ENCODE measurements at regions not wholly inside any gene's neighbourhood (a gene's known extent, or its start where the extent isn't known, plus 50 kb on each side); places are given as distances from the start of the nearest gene placed in this dataset.
"Not testable (repeated sequence)": the region's sequence is repeated elsewhere in the genome, so short reads cannot be mapped to it uniquely, and the experiment has no call there.

DNA sequence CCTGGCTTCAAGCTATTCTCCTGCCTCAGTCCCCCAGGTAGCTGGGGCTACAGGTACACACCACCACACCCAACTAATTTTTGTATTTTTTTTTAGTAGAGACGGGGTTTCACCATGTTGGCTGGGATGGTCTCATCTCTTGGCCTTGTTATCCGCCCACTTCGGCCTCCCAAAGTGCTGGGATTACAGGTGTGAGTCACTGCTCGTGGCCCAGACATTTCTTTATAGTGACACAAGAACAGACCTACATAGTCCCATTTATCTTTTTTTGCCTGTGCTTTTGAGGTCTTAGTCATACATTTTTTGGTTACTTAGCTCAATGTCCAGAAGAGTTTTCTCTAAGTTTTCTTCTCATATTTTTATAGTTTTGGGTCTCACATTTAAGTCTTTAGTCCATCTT is 247.4 kb downstream of the SYT10 start:
- DNase-seq (ENCODE audit: low read depth in 2 of 2): no peak

DNA sequence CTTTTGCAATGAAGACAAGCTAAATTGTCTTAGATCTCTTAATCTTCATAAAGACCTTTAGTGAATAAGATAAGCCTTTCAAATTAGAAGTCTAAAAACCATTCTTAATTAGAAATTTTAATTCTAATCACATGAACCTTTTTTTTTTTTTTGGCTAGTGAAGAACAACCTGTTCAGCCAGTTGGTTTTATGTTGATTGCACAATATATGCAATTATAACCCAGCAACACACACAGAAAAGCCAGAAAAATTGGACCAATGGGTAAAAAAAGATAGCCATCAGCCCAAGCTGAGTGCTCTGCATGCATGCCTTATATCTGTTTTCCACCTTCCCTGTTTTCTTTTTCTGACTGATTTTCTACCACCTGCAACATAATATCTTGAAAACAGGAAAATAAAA is 252.2 kb downstream of the SYT10 start:
- no peak for DNase-seq (ENCODE audit: low read depth in 2 of 2)

DNA sequence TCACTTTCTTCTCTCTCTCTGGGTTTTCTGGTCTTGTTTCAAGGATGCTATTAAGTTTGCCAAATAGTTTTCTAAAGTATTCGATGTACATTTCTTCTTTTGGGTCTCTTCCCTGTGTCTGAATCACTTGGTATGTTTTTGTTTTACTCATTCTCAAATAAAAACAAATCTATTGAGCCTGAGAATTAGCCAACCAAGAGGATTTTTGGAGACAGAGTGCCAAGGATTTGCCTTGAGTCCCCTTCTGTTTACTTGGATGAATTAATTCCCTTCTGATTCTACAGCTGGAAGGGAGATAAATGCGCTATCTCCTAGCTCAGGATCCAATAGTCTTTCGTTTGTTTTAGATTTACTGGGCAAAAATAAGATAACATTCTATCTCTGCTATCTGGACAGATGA is 255.5 kb downstream of the SYT10 start:
- no peak for DNase-seq (ENCODE audit: low read depth in 2 of 2)

DNA sequence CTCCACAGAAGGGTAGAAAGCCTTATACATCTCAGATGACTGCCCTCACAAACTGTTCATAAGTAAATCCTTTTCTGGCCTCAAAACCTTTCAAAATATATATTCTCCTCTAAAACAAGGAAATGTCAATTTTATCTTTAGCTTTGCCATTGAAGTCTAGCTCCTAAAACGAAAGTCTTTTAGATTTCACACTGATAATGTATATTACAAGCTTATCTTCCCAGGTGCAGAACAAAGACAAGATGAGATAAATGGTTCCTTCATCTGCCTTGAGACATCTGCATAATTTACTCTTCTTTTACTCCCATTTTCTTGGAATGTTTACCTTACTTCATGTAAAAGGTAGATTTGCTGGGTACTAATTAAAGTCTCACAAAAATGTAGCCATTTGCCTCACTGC is 257.1 kb downstream of the SYT10 start:
- DNase-seq (ENCODE audit: low read depth in 2 of 2): no peak

DNA sequence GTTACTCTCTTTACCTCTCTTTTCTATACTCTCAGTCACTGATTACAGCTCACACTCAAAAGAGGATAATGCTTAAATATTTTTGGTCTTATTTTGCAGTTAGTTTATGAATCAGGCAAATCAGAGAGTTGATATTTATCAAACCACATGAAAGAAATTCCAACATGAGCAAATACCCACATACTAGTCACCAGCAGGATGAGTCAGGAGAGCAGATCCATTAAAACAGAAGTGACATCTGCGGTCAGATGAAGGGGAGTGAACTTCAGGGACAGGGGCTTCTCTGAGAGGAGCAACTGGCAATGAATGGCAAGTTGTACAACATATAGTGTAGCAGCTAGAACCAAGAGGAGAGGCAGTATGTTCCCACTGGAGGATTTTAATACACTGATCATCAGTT is 258.7 kb downstream of the SYT10 start:
- DNase-seq (ENCODE audit: low read depth in 2 of 2): no peak

DNA sequence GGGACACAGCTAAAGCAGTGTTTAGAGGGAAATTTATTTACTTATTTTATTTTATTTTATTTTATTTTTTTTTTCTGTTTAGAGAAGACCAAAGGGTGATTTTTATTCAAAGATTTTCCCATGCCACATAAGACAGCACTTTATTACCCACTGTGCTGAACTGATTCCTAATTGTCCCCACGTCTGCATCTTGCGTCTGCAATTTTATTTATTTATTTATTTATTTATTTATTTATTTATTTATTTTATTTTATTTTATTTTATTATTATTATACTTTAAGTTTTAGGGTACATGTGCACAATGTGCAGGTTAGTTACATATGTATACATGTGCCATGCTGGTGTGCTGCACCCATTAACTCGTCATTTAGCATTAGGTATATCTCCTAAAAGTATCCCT is 269.7 kb upstream of the PKP2 start:
- DNase-seq (ENCODE audit: low read depth in 2 of 2): not testable (repeated sequence)

DNA sequence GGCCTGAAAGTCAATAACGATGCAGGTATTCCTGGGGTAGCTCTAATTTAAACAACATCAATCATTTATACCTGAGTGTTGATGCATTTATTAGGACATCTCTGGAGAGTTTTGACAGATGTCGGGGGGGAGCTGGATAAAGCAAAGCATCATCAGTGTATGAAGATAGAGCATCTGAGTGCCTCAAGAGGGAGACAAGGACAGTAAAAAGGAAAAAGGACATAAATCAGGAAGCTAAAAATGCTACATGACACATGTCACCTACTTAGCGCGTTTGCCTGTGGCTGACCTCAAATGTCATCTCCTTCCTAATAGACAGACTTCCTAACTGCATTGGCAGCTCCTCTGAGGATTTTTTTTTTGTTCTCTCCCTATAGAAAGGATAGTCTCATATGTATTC is 259.5 kb upstream of the PKP2 start:
- DNase-seq (ENCODE audit: low read depth in 2 of 2): no peak

DNA sequence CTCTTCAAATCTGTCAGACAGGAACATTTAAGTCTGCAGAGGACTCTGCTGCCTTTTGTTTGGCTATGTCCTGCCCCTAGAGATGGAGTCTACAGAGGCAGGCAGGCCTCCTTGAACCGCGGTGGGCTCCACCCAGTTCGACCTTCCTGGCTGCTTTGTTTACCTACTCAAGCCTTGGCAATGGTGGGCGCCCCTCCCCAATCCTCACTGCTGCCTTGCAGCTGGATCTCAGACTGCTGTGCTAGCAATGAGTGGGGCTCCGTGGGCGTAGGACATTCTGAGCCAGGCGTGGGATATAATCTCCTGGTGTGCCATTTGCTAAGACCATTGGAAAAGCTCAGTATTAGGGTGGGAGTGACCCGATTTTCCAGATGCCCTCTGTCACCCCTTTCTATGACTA is 250.7 kb upstream of the PKP2 start:
- not testable (repeated sequence) for DNase-seq (ENCODE audit: low read depth in 2 of 2)

DNA sequence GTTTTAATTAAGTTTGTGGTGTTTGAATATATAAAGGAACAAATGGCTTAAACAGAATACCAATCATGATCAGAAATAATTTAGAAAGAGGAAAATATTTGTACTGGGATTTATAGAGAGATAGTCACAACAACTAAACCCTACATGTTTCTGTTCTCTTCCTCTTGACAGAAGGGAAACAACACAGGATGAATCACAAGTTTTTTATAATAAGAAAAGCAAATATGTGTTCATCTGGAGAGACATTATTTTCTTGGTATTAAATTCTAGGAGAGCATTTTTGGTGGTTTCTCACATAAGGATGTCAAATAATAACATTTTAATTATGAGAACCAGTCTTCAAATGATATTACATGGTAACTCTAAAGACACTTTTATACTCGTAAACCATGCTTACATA is 232.9 kb upstream of the PKP2 start:
- no peak for DNase-seq (ENCODE audit: low read depth in 2 of 2)

DNA sequence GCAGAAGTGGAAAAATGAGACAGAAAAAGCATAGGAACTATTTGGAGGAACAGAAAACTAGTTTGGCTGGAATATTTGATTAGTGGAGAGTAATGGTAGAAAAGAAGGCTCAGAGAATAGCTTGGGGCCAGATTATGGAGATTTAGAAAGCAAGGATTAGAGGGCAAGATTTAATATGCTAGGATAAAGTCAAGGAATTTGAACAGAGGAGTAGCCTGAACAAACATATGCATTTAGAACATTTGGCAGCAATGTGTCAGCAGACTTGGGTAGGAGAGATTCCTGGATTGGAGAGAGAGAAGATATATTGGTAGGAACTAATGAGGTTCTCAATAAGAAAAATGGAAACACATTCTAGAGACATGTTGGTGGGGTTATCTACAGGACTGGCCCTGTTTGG is 229.2 kb upstream of the PKP2 start:
- no peak for DNase-seq (ENCODE audit: low read depth in 2 of 2)

DNA sequence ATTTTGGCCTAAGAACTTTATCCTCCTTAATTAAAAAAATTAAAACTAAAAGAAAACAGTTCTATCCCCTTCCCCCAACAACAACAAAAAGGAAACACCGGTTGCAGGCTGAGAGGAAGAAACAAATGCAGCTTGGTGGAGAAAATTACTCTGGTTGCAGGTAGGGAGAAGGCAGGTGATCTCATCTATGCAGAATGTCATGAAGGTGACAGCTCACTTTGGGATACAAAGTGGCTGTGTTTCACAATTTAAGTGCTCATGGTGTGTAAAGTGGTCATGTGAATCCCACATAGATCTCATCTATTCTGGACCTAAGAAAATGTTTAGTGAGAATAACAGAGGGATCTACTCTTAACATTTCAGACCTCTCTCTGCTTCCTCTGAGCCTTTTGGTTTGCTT is 219.7 kb upstream of the PKP2 start:
- no peak for DNase-seq (ENCODE audit: low read depth in 2 of 2)

DNA sequence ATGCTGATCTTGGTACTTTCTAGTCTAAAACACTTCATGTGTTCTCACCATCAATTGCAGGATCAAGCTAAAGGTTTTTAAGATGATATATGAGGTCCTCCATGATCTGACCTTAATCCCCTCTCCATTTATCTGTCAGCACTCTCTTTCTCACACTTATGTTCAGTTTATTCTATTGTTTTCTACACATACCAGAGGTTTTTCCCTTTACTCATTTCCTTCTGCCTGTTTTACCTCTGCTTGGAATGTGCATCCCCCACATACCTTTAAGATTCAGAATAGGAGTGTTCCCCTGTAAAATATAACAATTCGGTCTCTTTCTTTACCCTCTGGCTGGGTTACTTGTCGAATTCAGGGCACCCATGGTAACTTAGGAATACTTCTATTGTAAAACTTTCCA is 219.1 kb upstream of the PKP2 start:
- peak in 1 of 2 donors; percentile 6 for DNase-seq (ENCODE audit: low read depth in 2 of 2)

DNA sequence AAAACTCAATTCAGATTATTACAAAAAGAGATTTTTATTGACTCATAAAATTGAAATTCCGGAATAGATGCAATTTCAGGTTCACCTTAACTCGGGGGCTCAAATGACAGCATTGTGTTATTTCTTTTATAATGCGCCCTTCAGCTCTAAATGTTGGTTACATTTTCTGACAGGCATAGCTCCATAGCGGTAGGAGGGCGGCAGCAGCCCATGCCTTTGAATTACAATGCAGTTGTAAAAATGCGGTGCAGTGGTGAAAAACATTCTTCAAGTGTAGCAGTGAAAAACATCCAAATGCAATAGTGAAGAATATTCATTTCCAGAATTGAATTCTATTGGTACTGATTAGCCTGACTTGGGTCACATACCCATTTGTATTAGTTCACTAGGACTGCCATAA is 215.3 kb upstream of the PKP2 start:
- DNase-seq (ENCODE audit: low read depth in 2 of 2): no peak

DNA sequence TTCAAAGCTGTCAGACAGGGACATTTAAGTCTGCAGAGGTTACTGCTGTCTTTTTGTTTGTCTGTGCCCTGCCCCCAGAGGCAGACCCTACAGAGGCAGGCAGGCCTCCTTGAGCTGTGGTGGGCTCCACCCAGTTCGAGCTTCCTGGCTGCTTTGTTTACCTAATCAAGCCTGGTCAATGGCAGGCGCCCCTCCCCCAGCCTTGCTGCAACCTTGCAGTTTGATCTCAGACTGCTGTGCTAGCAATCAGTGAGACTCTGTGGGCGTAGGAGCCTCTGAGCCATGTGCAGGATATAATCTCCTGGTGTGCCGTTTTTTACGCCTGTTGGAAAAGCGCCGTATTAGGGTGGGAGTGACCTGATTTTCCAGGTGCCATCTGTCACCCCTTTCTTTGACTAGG is 211.2 kb upstream of the PKP2 start:
- not testable (repeated sequence) for DNase-seq (ENCODE audit: low read depth in 2 of 2)

DNA sequence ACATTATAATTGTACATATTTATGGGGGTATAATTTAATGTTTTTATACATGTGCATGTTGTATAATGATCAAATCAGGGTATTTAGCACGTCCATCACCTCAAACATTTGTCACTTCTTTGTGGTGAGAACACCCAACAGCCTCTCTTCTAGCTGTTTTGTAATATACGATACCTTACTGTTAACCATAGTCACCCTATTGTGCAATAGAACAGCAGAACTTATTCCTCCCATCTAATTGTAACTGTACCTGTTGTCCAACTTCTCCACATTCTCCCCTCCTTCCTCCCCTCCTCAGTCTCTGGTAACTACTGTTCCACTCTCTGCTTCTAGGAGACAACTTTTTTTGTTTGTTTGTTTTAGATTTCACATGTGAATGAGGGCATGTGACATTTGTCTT is 197.0 kb upstream of the PKP2 start:
- no peak for DNase-seq (ENCODE audit: low read depth in 2 of 2)

DNA sequence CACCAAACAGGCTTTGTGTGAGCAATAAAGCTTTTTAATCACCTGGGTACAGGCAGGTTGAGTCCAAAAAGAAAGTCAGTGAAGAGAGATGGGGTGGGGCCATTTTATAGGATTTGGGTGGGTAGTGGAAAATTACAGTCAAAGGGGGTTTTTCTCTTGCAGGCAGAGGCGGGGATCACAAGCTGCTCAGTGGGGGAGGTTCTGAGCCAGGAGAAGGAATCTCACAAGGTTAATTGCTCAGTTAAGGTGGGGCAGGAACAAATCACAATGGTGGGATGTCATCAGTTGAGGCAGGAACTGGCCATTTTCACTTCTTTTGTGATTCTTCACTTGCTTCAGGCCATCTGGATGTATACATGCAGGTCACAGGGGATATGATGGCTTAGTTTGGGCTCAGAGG is 191.3 kb upstream of the PKP2 start:
- DNase-seq (ENCODE audit: low read depth in 2 of 2): not testable (repeated sequence)

DNA sequence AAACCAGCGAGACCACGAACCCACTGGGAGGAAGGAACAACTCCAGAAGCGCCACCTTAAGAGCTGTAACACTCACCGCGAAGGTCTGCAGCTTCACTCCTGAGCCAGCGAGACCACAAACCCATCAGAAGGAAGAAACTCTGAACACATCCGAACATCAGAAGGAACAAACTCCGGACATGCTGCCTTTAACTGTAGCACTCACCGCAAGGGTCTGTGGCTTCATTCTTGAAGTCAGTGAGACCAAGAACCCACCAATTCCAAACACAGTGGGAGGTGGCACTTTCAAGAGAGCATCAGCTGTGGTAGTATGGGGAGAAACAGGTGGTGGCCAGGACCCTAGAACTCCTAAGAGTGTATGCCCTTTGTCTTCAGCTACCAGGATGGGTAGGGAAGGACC is 179.8 kb upstream of the PKP2 start:
- DNase-seq (ENCODE audit: low read depth in 2 of 2): not testable (repeated sequence)

DNA sequence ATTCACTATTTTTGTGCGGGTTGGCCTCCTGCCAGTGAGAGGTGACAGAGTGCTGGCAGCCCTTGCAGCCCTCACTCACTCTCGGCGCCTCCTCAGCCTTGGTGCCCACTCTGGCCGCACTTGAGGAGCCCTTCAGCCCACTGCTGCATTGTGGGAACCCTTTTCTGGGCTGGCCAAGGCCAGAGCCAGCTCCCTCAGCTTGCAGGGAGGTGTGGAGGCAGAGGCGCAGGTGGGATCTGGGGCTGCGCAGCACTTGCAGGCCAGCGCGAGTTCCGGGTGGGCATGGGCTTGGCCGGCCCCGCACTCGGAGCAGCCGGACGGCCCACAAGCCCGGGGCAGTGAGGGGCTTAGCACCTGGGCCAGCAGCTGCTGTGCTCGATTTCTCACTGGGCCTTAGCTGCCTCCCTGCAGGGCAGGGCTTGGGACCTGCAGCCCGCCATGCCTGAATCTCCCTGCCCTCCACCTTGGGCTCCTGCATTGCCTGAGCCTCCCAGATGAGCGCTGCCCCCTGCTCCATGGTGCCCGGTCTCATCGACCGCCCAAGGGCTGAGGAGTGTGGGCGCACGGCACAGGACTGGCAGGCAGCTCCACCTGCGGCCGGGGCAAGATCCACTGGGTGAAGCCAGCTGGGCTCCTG is 178.7 kb upstream of the PKP2 start:
- not testable (repeated sequence) for DNase-seq (ENCODE audit: low read depth in 2 of 2)

DNA sequence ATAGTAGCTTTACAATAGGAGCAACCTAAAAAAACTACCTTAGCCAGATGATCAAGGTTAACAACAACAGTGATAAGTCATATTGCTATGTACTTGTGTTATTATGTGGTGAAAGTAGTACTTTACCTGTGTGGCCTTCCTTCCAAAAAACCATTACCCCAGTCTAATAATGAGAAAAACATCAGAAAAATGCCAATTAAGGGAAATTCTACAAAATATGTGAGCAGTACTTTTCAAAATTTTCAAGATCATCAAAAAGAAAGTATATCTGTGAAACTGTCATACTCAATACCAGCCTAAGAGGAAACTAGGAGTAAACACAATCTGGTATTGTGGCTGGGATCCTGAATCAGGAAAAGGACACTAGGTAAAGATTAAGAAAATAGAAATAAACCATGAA is 165.3 kb upstream of the PKP2 start:
- no peak for DNase-seq (ENCODE audit: low read depth in 2 of 2)

DNA sequence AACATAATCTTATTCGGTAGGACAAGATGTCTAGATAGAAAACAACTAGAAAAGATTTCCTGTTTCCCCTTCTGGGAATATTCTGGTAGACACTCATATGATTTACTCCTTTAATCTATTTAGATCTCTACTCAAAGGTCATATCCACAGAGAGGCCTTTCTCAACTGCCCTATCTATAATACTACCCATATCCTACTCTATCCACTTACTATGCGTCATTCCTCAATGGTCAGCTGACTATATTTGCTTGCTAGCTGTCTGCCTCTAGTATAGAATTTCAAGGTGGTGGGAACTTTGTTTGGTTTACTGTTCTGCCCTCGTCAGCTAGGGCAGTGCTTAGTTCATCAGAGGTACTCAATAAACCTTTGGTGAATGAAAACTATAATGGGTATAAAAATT is 157.8 kb upstream of the PKP2 start:
- DNase-seq (ENCODE audit: low read depth in 2 of 2): no peak

DNA sequence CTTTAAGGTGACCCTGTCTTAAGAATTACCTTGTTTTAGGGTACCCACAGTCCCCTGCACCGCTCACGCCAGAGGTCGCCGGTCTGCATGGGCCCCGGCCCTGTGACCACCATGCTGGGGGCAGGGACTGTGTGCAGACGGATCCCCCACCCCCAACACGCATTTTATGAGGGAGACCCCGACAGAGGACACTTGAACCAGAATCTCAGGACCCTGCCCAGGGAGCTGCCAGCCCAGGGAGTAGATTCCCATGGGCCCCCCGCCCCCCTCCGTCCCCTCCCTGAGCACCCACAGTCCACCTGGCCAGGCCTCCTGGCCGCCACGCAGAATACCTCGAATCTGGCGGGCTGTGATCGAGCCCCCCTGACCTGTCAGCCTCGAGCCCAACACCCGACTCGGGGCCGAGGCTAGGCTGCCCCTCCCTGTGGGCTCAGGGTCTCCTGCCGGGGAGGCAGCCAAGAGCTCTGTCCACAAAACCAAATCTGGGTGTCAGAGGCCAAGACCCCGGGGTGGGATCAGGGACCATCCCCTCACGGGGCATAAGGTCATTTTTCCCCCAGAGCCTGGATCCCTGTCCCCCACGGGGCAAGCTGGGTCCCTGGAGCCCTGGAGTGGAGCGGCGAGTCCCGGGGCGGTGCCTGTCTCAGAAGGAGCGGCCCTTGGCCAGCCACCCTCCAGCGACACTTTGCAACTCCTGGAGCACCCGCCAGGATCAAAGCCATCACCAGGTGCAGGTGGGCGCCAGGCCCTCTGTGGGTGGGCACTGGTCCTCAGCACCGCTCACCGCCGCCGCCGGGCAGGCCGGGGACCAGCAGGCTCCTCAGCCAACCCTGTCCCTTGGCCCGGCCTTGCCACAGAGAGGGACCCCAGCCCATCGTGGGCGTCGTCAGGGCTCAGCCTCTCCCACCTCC is 155.8 kb upstream of the PKP2 start:
- DNase-seq (ENCODE audit: low read depth in 2 of 2): no peak

DNA sequence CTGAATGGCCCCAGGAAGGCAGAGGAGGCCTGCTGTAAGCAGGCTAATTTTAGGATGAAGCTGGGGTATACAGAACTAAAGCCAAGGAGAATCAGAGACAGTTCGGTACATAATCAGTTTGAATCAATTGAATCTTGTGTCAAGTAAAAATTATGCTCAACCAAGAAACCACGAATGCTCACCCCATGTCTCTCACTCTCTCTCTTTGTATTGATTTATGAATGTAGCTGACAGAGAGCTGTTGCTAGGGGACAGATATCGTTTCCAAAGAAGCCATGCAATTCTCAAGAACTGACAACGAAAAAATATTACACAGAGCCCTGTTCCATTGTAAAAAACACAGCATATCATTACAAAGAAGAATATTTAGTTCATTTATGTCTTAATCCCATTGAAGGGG is 151.1 kb upstream of the PKP2 start:
- DNase-seq (ENCODE audit: low read depth in 2 of 2): no peak

DNA sequence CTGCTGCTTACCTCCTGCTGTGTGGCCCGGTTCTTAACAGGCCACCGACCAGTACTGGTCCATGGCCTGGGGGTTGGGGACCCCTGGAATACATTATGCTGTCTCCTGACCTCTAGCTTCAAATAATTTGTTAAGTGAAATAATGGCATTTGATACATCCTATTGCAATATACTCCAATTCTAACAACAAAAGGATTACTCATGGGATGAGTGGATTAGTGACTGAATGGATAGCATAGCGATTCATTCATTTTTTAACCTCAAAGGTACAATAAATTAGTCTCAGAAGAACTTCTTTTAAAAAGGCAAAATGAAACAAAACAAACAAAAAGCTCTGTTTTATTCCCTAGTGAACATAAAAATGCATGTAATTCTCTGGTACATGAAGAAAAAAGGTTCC is 147.9 kb upstream of the PKP2 start:
- DNase-seq (ENCODE audit: low read depth in 2 of 2): no peak

Measured in lung microvascular endothelial cell (primary cell).